GM18498 (cell line): ENCODE measurements at regions not wholly inside any gene's neighbourhood (a gene's known extent, or its start where the extent isn't known, plus 50 kb on each side); places are given as distances from the start of the nearest gene placed in this dataset.

ENCODE experiments used
- ATAC-seq: cut with Tn5 transposase; IDR thresholded peaks from one replicate; pipeline ENCODE4 v1.9.1; 2021; ENCODE audit warnings: mild to moderate bottlenecking, moderate library complexity; ENCODE audit not compliant: unreplicated experiment

DNA sequence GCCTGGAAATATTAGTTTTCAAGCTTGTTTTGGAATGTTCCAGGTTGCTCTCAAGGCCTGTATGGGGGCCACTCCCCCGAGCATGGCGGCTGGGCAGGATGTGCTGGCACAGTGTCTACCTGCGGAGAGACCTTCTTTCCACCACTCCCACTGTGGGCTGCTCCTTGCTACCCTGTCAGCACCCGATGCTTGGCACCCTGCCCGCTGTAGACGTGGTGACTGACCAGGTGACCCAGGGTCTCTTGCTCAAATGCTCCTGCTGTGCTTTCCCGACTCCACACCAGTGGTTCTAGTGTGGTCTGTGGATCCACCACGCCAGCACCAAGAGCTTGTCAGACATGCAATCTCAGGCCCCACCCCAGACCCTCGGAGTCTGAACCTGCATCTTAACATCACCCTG is 213.3 kb downstream of the SH3BP4 start:
- no peak for ATAC-seq

GRCh38 chr2:235165631-235166030 is 213.8 kb downstream of the SH3BP4 start:
- no peak for ATAC-seq

GRCh38 chr2:235168174-235168979 is 216.6 kb downstream of the SH3BP4 start:
- no peak for ATAC-seq

DNA sequence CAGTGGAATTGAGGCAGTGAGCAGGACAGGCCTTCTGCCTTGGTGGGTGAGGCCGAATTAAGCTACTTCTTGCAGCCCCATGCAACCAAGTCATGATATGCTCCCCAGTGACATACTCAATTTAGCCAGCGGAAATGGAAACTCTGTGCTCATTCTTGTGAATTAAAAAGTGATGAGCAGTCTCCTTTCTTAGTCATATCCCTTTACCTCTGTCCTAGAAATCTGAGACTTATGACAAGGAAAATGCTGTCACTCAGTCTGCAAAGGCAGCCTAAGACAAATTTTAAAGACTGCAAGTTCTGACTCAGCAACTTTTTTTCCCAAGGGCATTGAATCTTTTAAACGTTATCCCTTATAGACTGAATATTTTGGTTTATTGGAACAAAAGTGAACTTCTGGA is 218.2 kb downstream of the SH3BP4 start:
- ATAC-seq = no peak

GRCh38 chr2:235170536-235171521 is 219.0 kb downstream of the SH3BP4 start:
- no peak for ATAC-seq

GRCh38 chr2:235171550-235172031 is 219.8 kb downstream of the SH3BP4 start:
- no peak for ATAC-seq

DNA sequence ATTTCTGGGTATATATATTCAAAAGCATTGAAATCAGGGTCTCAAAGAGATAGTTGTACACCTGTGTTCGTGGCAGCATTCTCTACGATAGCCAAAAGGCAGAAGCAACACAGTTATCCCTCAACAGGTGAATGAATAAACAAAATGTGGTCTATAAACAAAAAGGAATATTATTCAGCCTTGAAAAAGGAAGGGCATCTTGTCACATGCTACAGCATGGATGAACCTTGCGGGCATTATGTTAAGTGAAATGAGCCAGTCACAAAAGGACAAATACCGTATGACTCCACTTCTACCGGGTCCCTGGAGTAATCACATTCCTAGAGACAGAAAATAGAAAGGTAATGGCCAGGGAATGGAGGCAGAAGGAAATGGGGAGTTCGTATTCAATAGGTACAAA is 228.8 kb downstream of the SH3BP4 start:
- no peak for ATAC-seq

- no peak for ATAC-seq
Observed at GRCh38 chr2:235183786-235184185, 232.0 kb downstream of the SH3BP4 start.

- ATAC-seq = no peak
Observed at GRCh38 chr2:235187806-235188205, 236.0 kb downstream of the SH3BP4 start.

- no peak for ATAC-seq
Observed at GRCh38 chr2:235191486-235191885, 239.7 kb downstream of the SH3BP4 start.

- no peak for ATAC-seq
Observed at GRCh38 chr2:235191978-235192377, 240.2 kb downstream of the SH3BP4 start.

GRCh38 chr2:235194351-235194750 is 242.5 kb downstream of the SH3BP4 start:
- no peak for ATAC-seq

GRCh38 chr2:235194836-235195235 is 243.0 kb downstream of the SH3BP4 start:
- ATAC-seq = no peak

DNA sequence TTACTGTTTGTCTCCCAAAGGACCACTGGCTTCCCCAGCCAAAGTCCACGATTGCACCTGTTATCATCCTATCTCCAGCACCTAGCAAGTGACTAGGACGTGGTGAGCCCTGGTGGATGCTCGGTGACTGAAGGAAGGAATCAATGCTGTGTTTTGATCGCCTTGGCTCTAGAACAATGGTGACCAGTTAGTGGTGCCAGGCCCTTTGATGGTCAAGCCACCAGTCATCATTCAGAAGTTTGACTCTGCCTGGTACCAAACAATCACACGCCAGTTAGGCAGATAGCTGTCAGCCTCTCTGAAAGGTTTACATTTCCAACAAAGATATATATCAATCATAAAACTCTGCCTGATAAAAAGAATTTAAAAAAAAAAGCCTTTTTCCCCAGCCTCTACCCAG is 244.1 kb downstream of the SH3BP4 start:
- no peak for ATAC-seq

DNA sequence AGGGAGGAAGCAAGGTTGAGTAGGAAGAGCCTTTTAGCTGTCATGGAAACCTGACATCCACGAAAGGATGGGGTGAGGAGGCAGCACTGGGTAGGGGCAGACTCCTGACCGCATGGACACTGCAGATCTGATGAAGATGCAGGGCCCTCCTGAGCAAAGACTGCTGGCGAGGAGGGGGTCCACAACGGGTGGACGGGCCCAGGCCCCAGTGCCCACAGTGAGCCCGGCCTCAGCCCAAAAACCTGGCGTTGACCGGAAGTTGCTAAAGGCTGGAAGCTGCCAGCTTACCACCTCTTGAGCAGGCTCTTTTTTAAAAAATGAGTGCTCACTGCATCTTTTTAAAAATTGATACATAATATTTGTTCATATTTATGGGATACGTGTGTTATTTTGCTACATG is 247.3 kb downstream of the SH3BP4 start:
- ATAC-seq = no peak

DNA sequence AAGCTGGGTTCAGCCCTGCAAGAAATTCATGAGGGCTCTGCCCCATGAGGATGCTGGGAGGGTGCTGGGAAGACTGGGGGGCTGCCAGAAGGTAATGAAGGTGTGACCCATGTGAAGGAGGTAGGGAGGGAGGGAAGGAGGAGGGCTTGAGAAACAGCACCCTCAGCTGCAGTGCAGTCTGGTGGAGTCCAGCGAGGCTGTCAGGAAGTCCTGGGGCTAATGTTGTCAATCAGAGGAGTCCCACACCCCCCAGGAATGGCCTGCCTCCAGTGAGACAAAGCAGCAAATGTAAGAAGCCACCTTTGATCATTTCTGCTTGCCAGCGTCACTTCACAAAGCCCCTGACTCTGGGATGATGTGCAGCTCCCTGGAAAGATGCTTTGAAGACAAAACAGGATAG is 248.4 kb downstream of the SH3BP4 start:
- ATAC-seq = no peak

DNA sequence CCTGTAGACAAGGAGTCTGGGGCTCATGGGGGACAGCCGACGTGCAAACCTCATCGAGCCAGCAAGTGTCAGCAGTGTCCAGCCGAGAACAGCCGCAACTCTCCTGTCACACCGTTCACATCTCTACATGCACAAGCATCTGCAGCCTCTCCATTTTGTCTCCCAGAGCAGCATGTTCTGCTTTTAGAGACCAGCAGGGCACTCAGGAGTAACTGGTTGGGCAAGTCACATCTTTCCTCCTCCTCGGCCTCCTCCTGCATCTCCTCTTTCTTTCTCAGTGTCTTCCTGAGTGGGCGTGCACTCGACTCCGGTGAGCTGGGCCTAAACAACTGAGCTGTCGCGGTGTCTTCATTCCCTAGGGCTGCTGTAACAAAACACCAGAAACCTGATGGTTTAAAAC is 249.9 kb downstream of the SH3BP4 start:
- ATAC-seq = no peak

DNA sequence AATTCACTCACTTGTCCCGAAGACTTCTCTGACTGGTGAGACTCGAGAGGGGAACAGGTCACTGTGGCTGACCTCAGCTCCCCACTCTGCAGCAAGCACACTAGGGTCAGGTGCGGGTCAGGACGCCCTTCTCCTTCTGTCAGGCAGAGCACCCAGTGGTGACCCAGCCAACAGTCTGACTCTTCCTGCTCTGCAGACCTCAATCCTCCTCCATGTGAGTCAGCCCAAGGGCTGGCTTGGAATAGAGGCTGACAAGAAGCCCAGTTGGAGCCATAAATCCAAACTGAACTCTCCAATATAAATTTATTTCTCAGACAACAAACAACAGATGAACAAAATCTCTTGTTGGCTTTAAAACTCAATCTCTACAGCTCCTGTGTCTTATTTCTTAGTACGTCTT is 253.1 kb downstream of the SH3BP4 start:
- ATAC-seq = no peak

DNA sequence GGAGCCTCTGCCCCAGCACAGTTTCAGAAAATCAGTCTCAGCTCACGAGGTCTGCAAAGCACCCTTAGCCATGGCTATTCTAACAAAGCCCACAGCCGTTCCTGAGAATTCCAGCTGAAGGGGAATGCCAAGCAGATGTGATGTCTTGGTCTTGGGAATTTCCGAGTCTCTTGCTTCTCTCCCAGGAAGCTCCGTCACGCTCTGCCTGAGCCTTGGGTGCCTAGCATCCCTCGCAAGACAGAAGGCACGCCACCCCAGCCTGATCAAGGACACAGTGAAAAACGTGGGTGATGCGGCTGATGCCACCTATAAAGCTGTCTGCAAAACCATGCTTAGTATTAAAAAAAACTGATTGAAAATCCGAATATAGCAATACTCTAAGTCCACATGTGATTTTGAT is 254.6 kb downstream of the SH3BP4 start:
- no peak for ATAC-seq

- ATAC-seq = peak; percentile 70
Observed at GRCh38 chr2:235206980-235207579, 255.3 kb downstream of the SH3BP4 start.

DNA sequence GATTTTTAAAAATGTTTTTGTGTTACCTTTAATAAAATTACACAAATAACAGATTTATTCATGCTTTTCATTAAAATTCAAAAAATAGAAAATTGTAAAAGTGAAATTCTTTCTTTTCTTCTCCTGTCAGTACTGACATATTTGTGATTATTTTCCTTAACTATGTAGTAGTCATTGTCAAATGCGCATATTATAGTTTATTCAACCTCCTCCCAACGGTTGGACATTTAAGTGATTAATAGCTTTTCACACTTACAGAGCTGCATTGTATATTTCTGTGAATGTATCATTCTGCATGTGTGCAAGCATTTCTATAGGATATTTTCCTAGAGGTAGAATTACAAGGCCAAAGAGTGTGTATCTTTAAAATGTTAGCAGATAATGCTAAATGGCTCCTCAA is 259.2 kb downstream of the SH3BP4 start:
- no peak for ATAC-seq
